Type B pancreatic cell (in vitro differentiated cells): ENCODE measurements at regions not wholly inside any gene's neighbourhood (a gene's known extent, or its start where the extent isn't known, plus 50 kb on each side); places are given as distances from the start of the nearest gene placed in this dataset.
"Not testable (repeated sequence)": the region's sequence is repeated elsewhere in the genome, so short reads cannot be mapped to it uniquely, and the experiment has no call there.

Experiments used
- DNase-seq: peaks from one replicate; pipeline ENCODE4 v3.0.0; 2021; ENCODE audit warnings: mixed read lengths; ENCODE audit not compliant: unreplicated experiment; ENCODE audit errors: extremely low spot score
- H3K27ac Mint-ChIP-seq: 2 replicates; pipeline ENCODE4 v1.8.0; 2021; ENCODE audit warnings: mild to moderate bottlenecking, mixed read lengths
- H3K27me3 Mint-ChIP-seq: 2 replicates; pipeline ENCODE4 v1.8.0; 2021; ENCODE audit warnings: mixed read lengths
- H3K36me3 Mint-ChIP-seq: 2 replicates; pipeline ENCODE4 v1.8.0; 2021; ENCODE audit warnings: mixed read lengths
- H3K4me1 Mint-ChIP-seq: one replicate; pipeline ENCODE4 v1.8.0; 2021; ENCODE audit warnings: mixed read lengths; ENCODE audit not compliant: unreplicated experiment
- H3K4me3 Mint-ChIP-seq: 2 replicates; pipeline ENCODE4 v1.8.0; 2021; ENCODE audit warnings: mild to moderate bottlenecking, mixed read lengths
- H3K9me3 Mint-ChIP-seq: 2 replicates; pipeline ENCODE4 v1.8.0; 2021; ENCODE audit warnings: mixed read lengths
- TF ChIP-seq, protein P1 (sequence below): fragments of 200-600 bp; sonication (generic); conservative IDR thresholded peaks from 2 replicates; pipeline ENCODE4 v1.5.0; 2021; ENCODE audit warnings: antibody characterized with exemption, mild to moderate bottlenecking

DNA sequence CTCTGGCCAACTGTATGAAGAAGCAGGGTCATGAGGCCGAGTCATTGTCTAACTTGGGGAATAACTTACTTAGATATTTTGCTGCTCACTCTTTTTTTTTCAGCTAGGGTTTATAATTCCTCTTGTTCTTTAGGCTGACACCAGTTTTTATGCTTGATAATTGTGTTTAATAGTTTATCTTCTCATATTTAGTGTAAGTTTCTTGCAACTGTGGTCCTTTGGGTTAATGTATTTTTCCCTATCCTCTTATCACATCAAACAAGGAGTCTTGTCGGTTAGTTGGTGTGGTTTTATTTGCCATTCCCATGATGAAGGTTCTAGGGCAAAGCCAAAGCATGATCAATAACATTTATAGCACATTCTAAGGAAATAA lies 204.6 kb downstream of the NUFIP1 start:
- no peak overlapping the region for H3K4me3 Mint-ChIP-seq
- H3K27me3 Mint-ChIP-seq: no peaks in the 10 kb centered on the region
- TF ChIP-seq, protein P1, sequence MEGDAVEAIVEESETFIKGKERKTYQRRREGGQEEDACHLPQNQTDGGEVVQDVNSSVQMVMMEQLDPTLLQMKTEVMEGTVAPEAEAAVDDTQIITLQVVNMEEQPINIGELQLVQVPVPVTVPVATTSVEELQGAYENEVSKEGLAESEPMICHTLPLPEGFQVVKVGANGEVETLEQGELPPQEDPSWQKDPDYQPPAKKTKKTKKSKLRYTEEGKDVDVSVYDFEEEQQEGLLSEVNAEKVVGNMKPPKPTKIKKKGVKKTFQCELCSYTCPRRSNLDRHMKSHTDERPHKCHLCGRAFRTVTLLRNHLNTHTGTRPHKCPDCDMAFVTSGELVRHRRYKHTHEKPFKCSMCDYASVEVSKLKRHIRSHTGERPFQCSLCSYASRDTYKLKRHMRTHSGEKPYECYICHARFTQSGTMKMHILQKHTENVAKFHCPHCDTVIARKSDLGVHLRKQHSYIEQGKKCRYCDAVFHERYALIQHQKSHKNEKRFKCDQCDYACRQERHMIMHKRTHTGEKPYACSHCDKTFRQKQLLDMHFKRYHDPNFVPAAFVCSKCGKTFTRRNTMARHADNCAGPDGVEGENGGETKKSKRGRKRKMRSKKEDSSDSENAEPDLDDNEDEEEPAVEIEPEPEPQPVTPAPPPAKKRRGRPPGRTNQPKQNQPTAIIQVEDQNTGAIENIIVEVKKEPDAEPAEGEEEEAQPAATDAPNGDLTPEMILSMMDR: no peak
- no peaks in the 10 kb centered on the region for H3K4me1 Mint-ChIP-seq
- H3K27ac Mint-ChIP-seq: no peak overlapping the region
- H3K36me3 Mint-ChIP-seq: no peaks in the 10 kb centered on the region
- no peak for DNase-seq
- H3K9me3 Mint-ChIP-seq: no peaks in the 10 kb centered on the region

DNA sequence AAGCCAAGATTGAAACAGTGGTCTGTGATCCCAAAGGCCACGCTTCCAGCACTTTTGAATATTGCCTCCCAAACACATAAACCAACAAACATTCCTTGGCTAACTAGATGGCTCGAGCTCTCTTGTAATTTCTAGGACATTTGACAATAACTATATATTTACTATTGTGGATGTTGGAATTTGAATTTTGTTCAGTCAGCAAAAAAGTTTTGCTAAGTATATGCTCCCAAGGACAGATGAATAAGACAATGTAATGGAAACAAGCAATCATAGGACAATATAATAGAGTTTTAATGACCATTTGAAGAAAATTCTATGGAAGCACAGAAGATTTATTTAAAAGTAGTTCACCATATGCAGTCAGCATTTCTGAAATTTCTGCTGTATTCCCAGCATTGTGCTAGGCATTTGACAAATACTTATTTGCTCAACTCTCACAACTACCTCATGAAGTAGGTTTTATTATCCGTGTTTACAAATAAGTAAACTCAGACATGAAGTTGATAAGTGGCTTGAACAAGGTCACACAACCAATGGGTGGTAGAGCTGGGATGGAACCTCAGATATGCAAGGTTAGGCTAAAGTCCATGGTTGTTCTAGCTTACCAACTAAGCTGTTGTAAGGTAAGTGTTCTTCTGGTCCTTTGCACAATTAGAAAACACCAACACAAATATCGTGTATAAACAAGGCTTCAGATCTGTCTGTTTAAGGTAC lies 205.1 kb downstream of the NUFIP1 start:
- TF ChIP-seq, protein P1: no peak
- Mint-ChIP-seq H3K9me3 (no peaks in the 10 kb centered on the region), H3K4me3 (no peak overlapping the region), H3K27ac (no peak overlapping the region), H3K36me3 (no peaks in the 10 kb centered on the region), H3K4me1 (no peaks in the 10 kb centered on the region), H3K27me3 (no peaks in the 10 kb centered on the region)
- no peak for DNase-seq

DNA sequence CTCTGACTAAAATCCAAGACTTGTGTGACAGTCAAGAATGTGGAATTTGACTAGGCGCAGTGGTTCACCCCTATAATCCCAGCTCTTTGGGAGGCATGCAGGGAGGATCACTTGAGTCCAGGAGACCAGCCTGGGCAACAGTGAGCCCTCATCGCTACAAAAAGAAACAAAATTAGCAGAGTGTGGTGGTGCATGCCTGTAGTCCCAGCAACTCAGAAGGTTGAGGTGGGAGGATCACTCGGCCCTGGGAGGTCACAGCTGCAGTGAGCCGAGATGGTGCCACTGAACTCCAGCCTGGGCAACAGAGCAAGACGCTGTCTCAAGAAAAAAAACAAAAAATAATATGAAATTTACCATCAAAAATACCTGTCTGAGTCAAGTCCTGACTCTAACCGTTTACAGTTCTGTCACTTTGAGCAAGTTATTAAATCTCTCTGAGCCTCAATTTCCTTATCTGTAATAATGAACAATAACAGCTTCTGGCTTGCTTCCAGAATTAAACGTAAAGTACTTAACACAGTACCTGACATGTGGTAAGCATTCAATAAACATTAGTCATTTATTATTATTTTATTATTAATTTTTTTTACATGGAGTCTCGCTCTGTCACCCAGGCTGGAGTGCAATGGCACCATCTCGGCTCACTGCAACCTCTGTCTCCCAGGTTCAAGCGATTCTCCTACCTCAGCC lies 204.6 kb upstream of the TSC22D1 start:
- Mint-ChIP-seq H3K4me3 (no peak overlapping the region), H3K27me3 (no peaks in the 10 kb centered on the region), H3K9me3 (no peaks in the 10 kb centered on the region), H3K4me1 (no peaks in the 10 kb centered on the region), H3K36me3 (no peaks in the 10 kb centered on the region), H3K27ac (no peak overlapping the region)
- TF ChIP-seq, protein P1: no peak
- DNase-seq: no peak

DNA sequence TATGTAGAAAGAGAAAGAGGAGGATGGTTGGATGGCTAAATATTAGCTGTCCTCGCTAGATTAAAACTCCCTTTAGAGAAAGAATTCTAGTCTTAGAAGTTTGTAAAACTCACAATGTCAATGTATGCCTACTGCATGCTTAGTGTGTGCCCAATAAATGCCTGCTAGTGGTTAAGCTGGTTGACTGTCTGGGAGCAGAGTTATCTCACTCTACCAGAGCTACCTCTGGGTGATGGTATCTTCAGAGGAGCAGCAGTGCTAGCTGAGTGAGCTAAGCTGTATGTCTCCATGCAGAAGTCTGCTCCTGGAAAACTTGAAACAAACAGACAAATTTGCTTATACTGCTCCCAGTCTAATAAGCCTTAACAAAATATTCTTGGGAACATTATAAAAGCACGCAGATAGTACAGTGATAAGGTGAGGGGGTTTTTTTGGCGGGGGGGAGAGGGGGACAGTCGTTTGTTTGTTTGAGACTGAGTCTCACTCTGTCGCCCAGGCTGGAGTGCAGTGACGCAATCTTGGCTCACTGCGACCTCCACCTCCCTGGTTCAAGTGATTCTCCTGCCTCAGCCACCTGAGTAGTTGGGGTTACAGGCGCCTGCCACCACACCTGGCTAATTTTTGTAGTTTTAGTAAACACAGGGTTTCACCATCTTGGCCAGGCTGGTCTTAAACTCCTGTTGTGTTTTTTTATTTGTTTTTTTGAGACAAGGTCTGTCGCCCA lies 202.8 kb upstream of the TSC22D1 start:
- Mint-ChIP-seq H3K27ac (no peak overlapping the region), H3K4me1 (no peaks in the 10 kb centered on the region), H3K27me3 (no peaks in the 10 kb centered on the region), H3K9me3 (no peaks in the 10 kb centered on the region), H3K4me3 (no peak overlapping the region), H3K36me3 (no peaks in the 10 kb centered on the region)
- no peak for DNase-seq
- TF ChIP-seq, protein P1: no peak

DNA sequence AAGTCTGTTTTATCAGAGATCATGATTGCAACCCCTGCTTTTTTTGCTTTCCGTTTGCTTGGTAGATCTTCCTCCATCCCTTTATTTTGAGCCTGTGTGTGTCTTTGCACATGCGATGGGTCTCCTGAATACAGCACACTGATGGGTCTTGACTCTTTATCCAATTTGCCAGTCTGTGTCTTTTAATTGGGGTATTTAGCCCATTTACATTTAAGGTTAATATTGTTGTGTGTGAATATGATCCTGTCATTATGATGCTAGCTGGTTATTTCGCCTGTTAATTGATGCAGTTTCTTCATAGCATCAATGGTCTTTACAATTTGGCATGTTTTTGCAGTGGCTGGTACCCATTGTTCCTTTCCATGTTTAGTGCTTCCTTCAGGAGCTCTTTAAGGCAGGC lies 199.2 kb upstream of the TSC22D1 start:
- not testable (repeated sequence) for H3K4me3 Mint-ChIP-seq, H3K27ac Mint-ChIP-seq, H3K4me1 Mint-ChIP-seq, H3K9me3 Mint-ChIP-seq, H3K36me3 Mint-ChIP-seq, DNase-seq, H3K27me3 Mint-ChIP-seq

DNA sequence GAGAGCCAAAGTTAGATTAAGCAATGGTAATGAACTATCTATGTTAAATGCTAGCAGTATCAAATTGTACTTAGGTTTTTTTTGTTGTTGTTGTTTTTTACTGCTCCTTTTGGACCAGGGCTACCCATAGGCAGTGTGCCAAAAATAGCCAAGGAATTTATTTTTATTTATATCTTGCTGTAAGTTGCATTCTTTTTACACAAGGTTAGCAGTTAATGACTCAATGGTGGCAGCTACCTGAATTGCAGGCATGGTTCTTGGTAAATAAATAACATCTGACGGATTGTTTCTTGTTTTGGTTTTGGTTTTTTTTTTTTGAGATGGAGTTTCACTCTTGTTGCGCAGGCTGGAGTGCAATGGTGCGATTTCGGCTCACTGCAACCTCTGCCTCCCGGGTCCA lies 194.8 kb upstream of the TSC22D1 start:
- Mint-ChIP-seq H3K27me3 (no peaks in the 10 kb centered on the region), H3K4me3 (no peak overlapping the region), H3K4me1 (peaks cover 11% of the 10 kb centered on the region), H3K36me3 (no peaks in the 10 kb centered on the region), H3K27ac (no peak overlapping the region), H3K9me3 (no peaks in the 10 kb centered on the region)
- DNase-seq: no peak
- TF ChIP-seq, protein P1: no peak
